NCI-H524 treated with DMSO at 0.1 percent for 48 hours (cell line): ENCODE measurements at regions not wholly inside any gene's neighbourhood (a gene's known extent, or its start where the extent isn't known, plus 50 kb on each side); places are given as distances from the start of the nearest gene placed in this dataset.
A peak's percentile ranks its signal among the peaks of the same experiment; 100 is the strongest.
"Not testable (repeated sequence)": the region's sequence is repeated elsewhere in the genome, so short reads cannot be mapped to it uniquely, and the experiment has no call there.

Experiments
- DNase-seq: peaks from one replicate; lab custom pipeline; 2025; lab: John Stamatoyannopoulos, UW

GRCh38 chr18:34942276-34942675, 98.9 kb upstream of the MAPRE2 start:
- no peak for DNase-seq

GRCh38 chr18:34942975-34943374, 98.2 kb upstream of the MAPRE2 start:
- no peak for DNase-seq

- DNase-seq, result no peak
These were observed 97.6 kb upstream of the MAPRE2 start for GRCh38 chr18:34943587-34943986.

- no peak for DNase-seq
These were observed 93.5 kb upstream of the MAPRE2 start for GRCh38 chr18:34947711-34948125.

- no peak for DNase-seq
These were observed 89.4 kb upstream of the MAPRE2 start for GRCh38 chr18:34951625-34952379.

- no peak for DNase-seq
These were observed 88.0 kb upstream of the MAPRE2 start for GRCh38 chr18:34953212-34953611.

- not testable (repeated sequence) for DNase-seq
These were observed 85.7 kb upstream of the MAPRE2 start for GRCh38 chr18:34955494-34955893.

- DNase-seq, result no peak
These were observed 84.5 kb upstream of the MAPRE2 start for GRCh38 chr18:34956663-34957062.

GRCh38 chr18:34957119-34957863, 83.9 kb upstream of the MAPRE2 start:
- no peak for DNase-seq

- no peak for DNase-seq
These were observed 83.4 kb upstream of the MAPRE2 start for GRCh38 chr18:34957864-34958259.

- DNase-seq, result no peak
These were observed 81.9 kb upstream of the MAPRE2 start for GRCh38 chr18:34959211-34959829.

- DNase-seq, result no peak
These were observed 81.2 kb upstream of the MAPRE2 start for GRCh38 chr18:34959989-34960388.

GRCh38 chr18:34965108-34965507, 76.1 kb upstream of the MAPRE2 start:
- DNase-seq, result no peak

GRCh38 chr18:34965566-34965965, 75.6 kb upstream of the MAPRE2 start:
- no peak for DNase-seq

GRCh38 chr18:34970106-34970505, 71.1 kb upstream of the MAPRE2 start:
- DNase-seq, result no peak

GRCh38 chr18:34971313-34971712, 69.9 kb upstream of the MAPRE2 start:
- DNase-seq, result no peak

- DNase-seq, result no peak
These were observed 68.3 kb upstream of the MAPRE2 start for GRCh38 chr18:34972765-34973414.

- DNase-seq, result no peak
These were observed 65.1 kb upstream of the MAPRE2 start for GRCh38 chr18:34976123-34976522.

- DNase-seq, result no peak
These were observed 64.7 kb upstream of the MAPRE2 start for GRCh38 chr18:34976534-34976898.

- DNase-seq, result peak; percentile 17
These were observed 64.0 kb upstream of the MAPRE2 start for GRCh38 chr18:34976899-34977837.

- DNase-seq, result peak; percentile 34
These were observed 63.2 kb upstream of the MAPRE2 start for GRCh38 chr18:34977838-34978532.
